Lower leg skin (tissue), 4 donors: ENCODE measurements at regions not wholly inside any gene's neighbourhood (a gene's known extent, or its start where the extent isn't known, plus 50 kb on each side); places are given as distances from the start of the nearest gene placed in this dataset.
"Not testable (repeated sequence)": the region's sequence is repeated elsewhere in the genome, so short reads cannot be mapped to it uniquely, and the experiment has no call there.

Experiments
- DNase-seq, 2 donors: peaks; one replicate each; pipeline ENCODE4 v3.0.0-alpha.2; 2019; ENCODE audit warnings: low spot score in 2 of 2
- H3K4me3 ChIP-seq: fragments of 200-600 bp; sonication (generic); 2 replicates; pipeline ENCODE4 v1.5.1; 2017; ENCODE audit warnings: mild to moderate bottlenecking, low read depth; ENCODE audit not compliant: poor library complexity, severe bottlenecking
- CTCF ChIP-seq, 3 donors: fragments of 450-650 bp; IDR thresholded peaks; one replicate each; pipeline ENCODE4 v1.5.1; 2016; ENCODE audit warnings: antibody characterized with exemption in 3 of 3, mild to moderate bottlenecking in 3 of 3, moderate library complexity in 2 of 3
- POLR2A ChIP-seq, 2 donors: fragments of 450-650 bp; IDR thresholded peaks; one replicate each; pipeline ENCODE4 v1.6.1; 2016 to 2017; ENCODE audit warnings: antibody characterized with exemption in 2 of 2, mild to moderate bottlenecking in 1 of 2, moderate library complexity in 1 of 2
- WGBS, 2 donors: methylation state at CpG; one replicate each; pipeline ENCODE4 v1.1.5; 2018; 5-methylcytosine and 5-hydroxymethylcytosine counted together
- intact Hi-C: fragments of 100-400 bp; cut with DNase I; formaldehyde crosslinking; loops from one replicate; pipeline ENCODE4 v1.15.0; 2023; ENCODE audit warnings: low total_unique reads

DNA sequence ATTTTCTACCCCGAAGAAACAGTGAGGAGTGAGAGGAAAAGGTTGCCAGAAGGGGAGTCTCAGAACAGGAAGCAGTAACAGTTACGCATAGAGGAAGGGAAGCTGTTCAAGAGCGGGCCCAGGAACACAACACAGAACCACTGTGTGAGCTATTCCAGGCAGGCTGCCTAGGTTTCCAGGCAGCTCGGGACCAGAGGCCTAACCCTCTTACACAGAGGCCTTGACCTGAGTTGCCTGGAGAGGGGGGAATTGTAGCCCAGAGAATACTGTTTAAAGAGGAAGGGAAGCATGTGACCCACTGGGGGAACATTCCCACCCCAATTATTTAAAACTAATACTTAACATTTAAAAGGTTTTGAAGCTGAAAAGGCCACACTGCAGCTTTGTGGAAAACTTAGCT, 93.3 kb upstream of the ZNF98 start:
- no peak for DNase-seq
- no peak overlapping the region for H3K4me3 ChIP-seq
- 83 to 88% methylated on average over 4 of the region's 4 CpGs for WGBS, 2 donors
- TF ChIP-seq CTCF (IDR thresholded peaks at IDR 0.05) (no peak), POLR2A (IDR thresholded peaks at IDR 0.05) (no peak)
- intact Hi-C loops = no loop called here

DNA sequence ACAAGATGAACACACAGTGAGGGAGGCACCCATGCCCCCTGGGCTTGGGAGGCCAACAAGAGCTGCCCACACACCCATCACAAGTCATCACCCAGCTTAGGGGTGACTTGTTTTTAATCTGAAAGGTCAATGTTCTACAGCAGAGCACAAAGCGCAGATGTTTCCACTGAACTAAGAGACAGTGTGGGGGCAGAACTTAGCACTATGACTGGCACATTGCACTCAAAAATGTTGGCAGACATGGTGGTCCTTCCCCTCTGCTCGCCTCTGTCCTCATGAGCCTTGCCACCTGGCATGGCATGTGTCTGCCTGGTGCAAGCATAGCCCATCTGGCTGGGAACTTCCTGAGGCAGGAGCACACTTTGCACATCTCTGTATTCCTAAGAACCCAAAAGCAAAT, 81.4 kb upstream of the ZNF98 start:
- intact Hi-C loops = no loop called here
- DNase-seq = no peak
- TF ChIP-seq CTCF (IDR thresholded peaks at IDR 0.05) = no peak
- no peak for TF ChIP-seq POLR2A (IDR thresholded peaks at IDR 0.05)
- WGBS, 2 donors = 78 to 86% methylated on average over 2 of the region's 2 CpGs
- H3K4me3 ChIP-seq = no peak overlapping the region

DNA sequence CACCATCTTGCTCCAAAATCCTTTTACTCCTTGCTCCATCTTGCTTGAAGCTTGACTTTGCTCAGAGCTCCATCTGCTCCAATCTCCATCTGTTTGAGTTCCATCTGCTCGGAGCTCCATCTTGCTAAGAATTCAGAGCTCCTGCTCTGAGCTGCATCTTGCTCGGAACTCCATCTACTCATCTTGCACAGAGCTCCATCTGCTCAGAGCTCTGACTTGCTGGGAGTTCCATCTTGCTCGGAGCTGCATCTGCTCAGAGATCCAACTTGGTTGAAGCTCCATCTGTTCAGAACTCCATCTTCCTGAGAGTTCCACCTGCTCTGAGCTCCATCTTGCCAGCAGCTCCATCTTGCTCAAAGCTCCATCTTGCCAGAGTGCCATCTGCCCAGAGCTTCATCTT, 80.6 kb upstream of the ZNF98 start:
- intact Hi-C loops = no loop called here

GRCh38 chr19:22498831-22499430, 76.8 kb upstream of the ZNF98 start:
- intact Hi-C loops, H3K4me3 ChIP-seq: not testable (repeated sequence)
- WGBS, 2 donors = 92 to 96% methylated on average over 17 to 34 of the region's 34 CpGs
- peak in 1 of 2 donors; percentile 50 for DNase-seq

More for the DNA sequence above, 80.6 kb upstream of the ZNF98 start:
- WGBS, 2 donors = 58 to 74% methylated on average over 3 of the region's 3 CpGs
- peak in 1 of 2 donors; percentile 50 for DNase-seq
- no peak for TF ChIP-seq POLR2A (IDR thresholded peaks at IDR 0.05)
- no peak for TF ChIP-seq CTCF (IDR thresholded peaks at IDR 0.05)
- H3K4me3 ChIP-seq = no peak overlapping the region

DNA sequence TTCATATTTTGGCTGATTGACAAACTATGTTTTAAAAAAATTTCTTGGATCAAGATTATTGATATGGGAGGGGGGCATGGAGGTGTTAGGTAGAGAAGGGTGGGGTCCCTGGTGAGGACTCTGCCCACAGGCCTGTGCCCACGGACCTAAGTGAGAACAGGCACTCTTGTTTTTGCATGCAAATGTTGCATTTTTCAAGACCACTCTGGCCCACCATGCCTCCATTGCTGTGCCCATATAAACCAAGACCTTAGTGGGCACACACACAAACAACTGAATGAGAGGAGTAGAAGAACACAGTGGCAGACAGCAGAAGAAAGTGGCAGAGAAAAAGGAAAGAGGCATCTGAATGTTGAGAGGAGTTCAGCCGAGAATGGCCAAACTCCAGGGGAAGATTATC, 69.6 kb upstream of the ZNF98 start:
- 63 to 68% methylated on average over 2 of the region's 2 CpGs for WGBS, 2 donors
- intact Hi-C loops = no loop called here
- DNase-seq = peak in 1 of 2 donors; percentile 25
- H3K4me3 ChIP-seq = no peak overlapping the region
- no peak for TF ChIP-seq CTCF (IDR thresholded peaks at IDR 0.05)
- no peak for TF ChIP-seq POLR2A (IDR thresholded peaks at IDR 0.05)

- intact Hi-C loops, DNase-seq, H3K4me3 ChIP-seq: not testable (repeated sequence)
- 79 to 87% methylated on average over 7 of the region's 7 CpGs for WGBS, 2 donors
These were observed 61.4 kb upstream of the ZNF98 start for GRCh38 chr19:22483514-22483913.

GRCh38 chr19:22472180-22472637, 50.1 kb upstream of the ZNF98 start:
- 90% methylated on average over 2 of the region's 2 CpGs for WGBS, 2 donors
- H3K4me3 ChIP-seq = no peak overlapping the region
- TF ChIP-seq CTCF (IDR thresholded peaks at IDR 0.05) = no peak
- no peak for TF ChIP-seq POLR2A (IDR thresholded peaks at IDR 0.05)
- intact Hi-C loops = no loop called here
- no peak for DNase-seq
